ENCODE measurements at regions not wholly inside any gene's neighbourhood (a gene's known extent, or its start where the extent isn't known, plus 50 kb on each side); places are given as distances from the start of the nearest gene placed in this dataset.
"Not testable (repeated sequence)": the region's sequence is repeated elsewhere in the genome, so short reads cannot be mapped to it uniquely, and the experiment has no call there.

- DNase-seq; H3K4me1 ChIP-seq (ENCODE audit: control insufficient read depth in 1 of 2, insufficient read depth in 2 of 2, low read depth in 1 of 2, low read length in 1 of 2); H3K36me3 ChIP-seq (replicated peaks in 1 of 2; ENCODE audit: control insufficient read depth in 1 of 2, insufficient read depth in 2 of 2, low read length in 1 of 2); H2AFZ ChIP-seq (ENCODE audit: low read depth); H3K4me3 ChIP-seq (ENCODE audit: low read depth in 2 of 2, low read length in 1 of 2); CTCF ChIA-PET; H3F3A ChIP-seq (replicated peaks; ENCODE audit: insufficient read depth); H3K4me2 ChIP-seq; H4K20me1 ChIP-seq (ENCODE audit: insufficient read depth); H3K9me3 ChIP-seq; H3K79me2 ChIP-seq (ENCODE audit: insufficient read depth); H3K9ac ChIP-seq; H3K27ac ChIP-seq (ENCODE audit: low read depth in 2 of 2, low read length in 1 of 2); H3K27me3 ChIP-seq (ENCODE audit: insufficient read depth); POLR2A ChIA-PET; H3K9me2 ChIP-seq: not testable (repeated sequence)
- WGBS (ENCODE audit: low lambda C conversion rate), result 48% methylated on average over 3 of the region's 3 CpGs
These were observed 136.4 kb upstream of the FAM174A start for GRCh38 chr5:100398815-100399214.

- WGBS (ENCODE audit: low lambda C conversion rate), result 78% methylated on average over 8 of the region's 19 CpGs
- H3K36me3 ChIP-seq (replicated peaks in 1 of 2; ENCODE audit: control insufficient read depth in 1 of 2, insufficient read depth in 2 of 2, low read length in 1 of 2); POLR2A ChIA-PET; H3K27ac ChIP-seq (ENCODE audit: low read depth in 2 of 2, low read length in 1 of 2); H3K9me2 ChIP-seq; H3K4me2 ChIP-seq; CTCF ChIA-PET; H2AFZ ChIP-seq (ENCODE audit: low read depth); H3K4me3 ChIP-seq (ENCODE audit: low read depth in 2 of 2, low read length in 1 of 2); H3F3A ChIP-seq (replicated peaks; ENCODE audit: insufficient read depth); H3K4me1 ChIP-seq (ENCODE audit: control insufficient read depth in 1 of 2, insufficient read depth in 2 of 2, low read depth in 1 of 2, low read length in 1 of 2); H3K9me3 ChIP-seq; H4K20me1 ChIP-seq (ENCODE audit: insufficient read depth); H3K79me2 ChIP-seq (ENCODE audit: insufficient read depth); H3K27me3 ChIP-seq (ENCODE audit: insufficient read depth); H3K9ac ChIP-seq; DNase-seq: not testable (repeated sequence)
These were observed 155.8 kb upstream of the FAM174A start for GRCh38 chr5:100379254-100379858.

GRCh38 chr5:100364757-100365478 lies 170.3 kb upstream of the FAM174A start:
- WGBS (ENCODE audit: low lambda C conversion rate), result 11% methylated on average over 5 of the region's 5 CpGs
- CTCF ChIA-PET; H3K4me2 ChIP-seq; H3F3A ChIP-seq (replicated peaks; ENCODE audit: insufficient read depth); H3K9me3 ChIP-seq; H4K20me1 ChIP-seq (ENCODE audit: insufficient read depth); H3K36me3 ChIP-seq (replicated peaks in 1 of 2; ENCODE audit: control insufficient read depth in 1 of 2, insufficient read depth in 2 of 2, low read length in 1 of 2); H3K27ac ChIP-seq (ENCODE audit: low read depth in 2 of 2, low read length in 1 of 2); H3K79me2 ChIP-seq (ENCODE audit: insufficient read depth); H3K9me2 ChIP-seq; H3K27me3 ChIP-seq (ENCODE audit: insufficient read depth); H3K4me1 ChIP-seq (ENCODE audit: control insufficient read depth in 1 of 2, insufficient read depth in 2 of 2, low read depth in 1 of 2, low read length in 1 of 2); H3K9ac ChIP-seq; POLR2A ChIA-PET; H3K4me3 ChIP-seq (ENCODE audit: low read depth in 2 of 2, low read length in 1 of 2); DNase-seq; H2AFZ ChIP-seq (ENCODE audit: low read depth): not testable (repeated sequence)

- H3K27ac ChIP-seq (ENCODE audit: low read depth in 2 of 2, low read length in 1 of 2); H3F3A ChIP-seq (replicated peaks; ENCODE audit: insufficient read depth); CTCF ChIA-PET: not testable (repeated sequence)
These were observed 170.8 kb upstream of the FAM174A start for GRCh38 chr5:100364343-100364742.

GRCh38 chr5:100359998-100360397 lies 175.2 kb upstream of the FAM174A start:
- H3K27me3 ChIP-seq (ENCODE audit: insufficient read depth); H3K9ac ChIP-seq; H3F3A ChIP-seq (replicated peaks; ENCODE audit: insufficient read depth); H2AFZ ChIP-seq (ENCODE audit: low read depth); DNase-seq; POLR2A ChIA-PET; H3K4me1 ChIP-seq (ENCODE audit: control insufficient read depth in 1 of 2, insufficient read depth in 2 of 2, low read depth in 1 of 2, low read length in 1 of 2); H3K4me3 ChIP-seq (ENCODE audit: low read depth in 2 of 2, low read length in 1 of 2); CTCF ChIA-PET; H3K4me2 ChIP-seq; H3K9me2 ChIP-seq; H4K20me1 ChIP-seq (ENCODE audit: insufficient read depth); H3K79me2 ChIP-seq (ENCODE audit: insufficient read depth); H3K9me3 ChIP-seq; H3K36me3 ChIP-seq (replicated peaks in 1 of 2; ENCODE audit: control insufficient read depth in 1 of 2, insufficient read depth in 2 of 2, low read length in 1 of 2); H3K27ac ChIP-seq (ENCODE audit: low read depth in 2 of 2, low read length in 1 of 2): not testable (repeated sequence)
- WGBS (ENCODE audit: low lambda C conversion rate), result 40% methylated on average over 1 of the region's 1 CpG

More at GRCh38 chr5:100364343-100364742, 170.8 kb upstream of the FAM174A start:
- H2AFZ ChIP-seq (ENCODE audit: low read depth); H3K79me2 ChIP-seq (ENCODE audit: insufficient read depth); H4K20me1 ChIP-seq (ENCODE audit: insufficient read depth); H3K4me1 ChIP-seq (ENCODE audit: control insufficient read depth in 1 of 2, insufficient read depth in 2 of 2, low read depth in 1 of 2, low read length in 1 of 2); H3K9me3 ChIP-seq; H3K4me2 ChIP-seq; H3K36me3 ChIP-seq (replicated peaks in 1 of 2; ENCODE audit: control insufficient read depth in 1 of 2, insufficient read depth in 2 of 2, low read length in 1 of 2); H3K4me3 ChIP-seq (ENCODE audit: low read depth in 2 of 2, low read length in 1 of 2); H3K9ac ChIP-seq; H3K27me3 ChIP-seq (ENCODE audit: insufficient read depth); POLR2A ChIA-PET; H3K9me2 ChIP-seq; DNase-seq: not testable (repeated sequence)

- CTCF ChIA-PET; H3K4me3 ChIP-seq (ENCODE audit: low read depth in 2 of 2, low read length in 1 of 2); H2AFZ ChIP-seq (ENCODE audit: low read depth); H3K9me2 ChIP-seq; H3K9ac ChIP-seq; H3K4me1 ChIP-seq (ENCODE audit: control insufficient read depth in 1 of 2, insufficient read depth in 2 of 2, low read depth in 1 of 2, low read length in 1 of 2); H4K20me1 ChIP-seq (ENCODE audit: insufficient read depth); H3K27ac ChIP-seq (ENCODE audit: low read depth in 2 of 2, low read length in 1 of 2); H3K27me3 ChIP-seq (ENCODE audit: insufficient read depth); H3K4me2 ChIP-seq; POLR2A ChIA-PET; H3K9me3 ChIP-seq; H3K79me2 ChIP-seq (ENCODE audit: insufficient read depth); H3F3A ChIP-seq (replicated peaks; ENCODE audit: insufficient read depth); DNase-seq; H3K36me3 ChIP-seq (replicated peaks in 1 of 2; ENCODE audit: control insufficient read depth in 1 of 2, insufficient read depth in 2 of 2, low read length in 1 of 2): not testable (repeated sequence)
- 2% methylated on average over 2 of the region's 2 CpGs for WGBS (ENCODE audit: low lambda C conversion rate)
These were observed 188.9 kb upstream of the FAM174A start for GRCh38 chr5:100346269-100346668.

All from SK-N-SH (cell line).